GM12873 (cell line): ENCODE measurements at regions not wholly inside any gene's neighbourhood (a gene's known extent, or its start where the extent isn't known, plus 50 kb on each side); places are given as distances from the start of the nearest gene placed in this dataset.

Experiments
- CTCF ChIP-seq: IDR thresholded peaks from 2 replicates; pipeline ENCODE4 v1.5.1; 2012; ENCODE audit warnings: low read depth, mild to moderate bottlenecking, moderate library complexity, low read length, control low read depth; ENCODE audit not compliant: insufficient read depth; ENCODE audit errors: missing control alignments

DNA sequence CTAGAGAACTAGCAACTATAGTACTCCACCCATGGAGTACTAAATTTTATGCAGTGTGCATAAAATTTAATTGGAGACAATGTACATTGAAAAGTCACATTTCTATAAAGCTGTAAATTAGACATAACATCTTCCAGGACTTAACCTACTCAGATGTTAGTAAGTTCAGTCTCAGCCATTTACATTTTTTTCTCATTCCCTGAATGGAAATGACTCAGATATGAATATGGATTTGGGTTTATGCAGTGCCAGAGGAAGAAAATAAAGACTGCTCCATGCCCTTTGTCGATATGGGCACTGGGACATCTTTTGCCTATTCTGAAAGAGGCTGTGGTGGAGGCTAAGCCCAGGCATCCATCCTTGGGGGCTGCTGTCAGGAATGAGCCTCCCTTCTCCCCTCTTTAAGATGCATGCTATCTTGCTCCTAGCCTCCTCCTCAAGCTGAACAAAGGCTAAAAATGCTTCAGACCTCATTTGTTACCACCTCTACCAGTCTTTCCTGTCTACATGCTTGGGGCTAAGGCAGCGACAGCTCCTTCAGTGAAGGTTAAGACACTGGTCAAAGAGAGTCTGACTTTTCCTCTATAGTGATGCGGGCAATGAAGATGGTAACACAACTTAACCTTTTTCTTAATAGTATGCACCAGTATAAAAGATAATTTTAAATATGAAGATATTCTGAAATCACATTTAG is 486.8 kb upstream of the ANKRD30A start:
- TF ChIP-seq CTCF, result no peak

GRCh38 chr10:36636879-36637278 is 488.5 kb upstream of the ANKRD30A start:
- no peak for TF ChIP-seq CTCF

DNA sequence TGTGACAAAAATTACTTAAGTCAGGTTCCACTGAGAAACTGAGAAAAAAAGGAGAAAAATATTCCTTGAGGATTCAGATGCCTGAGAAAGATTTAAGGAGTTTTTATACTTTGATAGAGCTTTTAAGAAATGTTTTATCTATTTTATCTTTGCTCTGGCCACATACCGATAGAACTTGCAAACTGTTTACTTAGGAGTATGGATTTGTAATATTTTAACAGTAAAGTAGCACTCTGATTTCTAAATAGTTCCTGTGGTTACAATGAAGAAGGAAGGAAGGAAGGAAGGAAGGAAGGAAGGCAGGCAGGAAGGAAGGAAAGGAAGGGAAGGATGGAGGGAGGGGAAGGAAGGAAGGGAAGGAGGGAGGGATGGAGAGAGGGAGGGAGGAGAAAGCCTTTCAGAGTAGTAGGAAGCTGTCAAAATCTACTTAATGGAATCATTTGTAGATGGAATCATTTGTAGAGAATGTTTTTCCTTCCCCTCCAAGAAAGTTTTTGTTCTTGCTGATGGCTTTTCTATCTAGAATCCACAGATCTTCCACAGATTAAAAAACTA is 489.0 kb upstream of the ANKRD30A start:
- no peak for TF ChIP-seq CTCF

DNA sequence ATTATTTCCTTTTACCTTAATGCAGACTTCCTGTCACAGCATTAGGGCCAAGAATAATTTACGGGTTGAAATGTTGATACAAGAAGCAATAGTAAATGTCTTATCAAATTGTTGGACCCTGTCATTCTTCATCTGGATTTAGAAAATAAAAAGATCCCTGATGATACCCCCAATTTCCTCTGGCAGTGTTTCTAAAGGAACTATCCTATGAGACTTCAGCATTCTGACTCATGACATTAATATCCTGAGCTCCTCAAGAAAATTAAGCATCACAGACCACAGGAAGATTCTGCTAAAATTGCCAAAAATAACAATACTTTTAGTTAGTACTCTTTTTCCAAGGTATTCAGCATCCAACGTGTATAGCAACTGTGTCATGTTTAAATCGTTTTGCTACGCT is 490.5 kb upstream of the ANKRD30A start:
- TF ChIP-seq CTCF, result no peak

DNA sequence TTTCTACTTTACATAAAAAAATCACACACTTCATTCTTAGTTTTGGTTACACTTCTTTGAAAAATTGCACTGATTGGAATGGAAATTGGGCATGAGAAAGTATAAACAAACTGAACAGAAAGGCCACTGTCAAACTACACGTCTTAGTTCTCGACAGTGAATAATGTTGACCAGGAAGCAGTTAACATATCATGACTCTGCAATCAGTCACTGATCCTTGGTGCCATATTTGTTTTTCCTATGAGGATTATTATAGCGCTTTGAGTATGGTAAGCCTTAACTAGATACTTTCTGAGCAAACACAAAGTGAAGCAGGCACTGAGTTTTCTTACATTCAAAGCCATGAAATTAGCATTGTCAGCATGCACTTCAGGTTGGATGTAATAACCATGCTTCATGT is 495.1 kb upstream of the ANKRD30A start:
- no peak for TF ChIP-seq CTCF

- no peak for TF ChIP-seq CTCF
Measured at GRCh38 chr10:36629476-36629875, 495.9 kb upstream of the ANKRD30A start.

DNA sequence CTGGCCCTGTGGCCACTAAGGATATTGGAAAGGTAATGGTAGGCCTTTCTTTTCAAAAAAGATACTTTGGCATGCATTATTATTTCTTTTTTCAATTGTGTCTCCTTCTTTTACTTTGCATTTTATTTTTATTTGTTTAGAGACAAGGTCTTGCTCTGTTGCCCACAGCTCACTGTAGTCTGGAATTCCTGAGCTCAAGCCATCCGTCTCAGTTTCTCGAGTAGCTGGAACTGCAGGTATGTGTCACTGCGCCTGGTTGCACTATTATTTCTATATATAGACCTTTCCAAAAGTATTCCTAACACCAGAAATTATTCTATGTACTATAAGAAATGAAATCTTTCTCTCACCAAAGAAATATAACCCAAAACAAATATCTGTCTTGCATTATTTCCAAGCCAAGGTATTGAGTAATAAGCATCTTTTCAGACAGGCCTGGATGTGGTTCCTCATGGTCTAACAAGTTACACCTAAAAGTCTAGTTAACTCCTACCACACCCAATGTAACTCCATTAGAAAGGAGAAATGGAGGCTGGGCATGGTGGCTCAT is 500.8 kb upstream of the ANKRD30A start:
- no peak for TF ChIP-seq CTCF
